ENCODE measurements at regions not wholly inside any gene's neighbourhood (a gene's known extent, or its start where the extent isn't known, plus 50 kb on each side); places are given as distances from the start of the nearest gene placed in this dataset.

DNA sequence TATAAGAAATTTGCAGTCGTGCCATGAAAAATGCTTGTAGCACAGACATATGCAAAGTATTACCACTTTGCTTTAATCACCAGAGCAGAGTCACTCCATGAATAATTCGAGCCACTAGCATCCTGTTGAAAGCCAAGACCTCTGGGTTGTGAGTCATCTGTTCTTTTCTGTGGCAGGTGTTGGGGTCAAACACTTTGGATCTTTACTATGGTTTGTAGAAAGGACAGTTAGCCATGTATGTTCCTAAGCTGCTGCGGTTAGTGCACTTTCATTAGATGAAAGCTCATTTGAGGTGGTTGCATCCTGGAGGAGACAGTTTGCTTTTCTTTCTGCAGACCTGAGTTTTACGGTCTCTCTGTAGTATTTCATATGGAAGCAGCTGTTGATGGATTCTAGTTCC lies 223.7 kb downstream of the DMRT2 start:
- Histone ChIP-seq H3K4me3 (no peak overlapping the region), H3K27ac (no peak overlapping the region), H3K36me3 (no peaks in the 10 kb centered on the region), H3K27me3 (no peaks in the 10 kb centered on the region), H3K9me3 (no peaks in the 10 kb centered on the region), H3K4me1 (no peaks in the 10 kb centered on the region)
- TF ChIP-seq, protein P1, sequence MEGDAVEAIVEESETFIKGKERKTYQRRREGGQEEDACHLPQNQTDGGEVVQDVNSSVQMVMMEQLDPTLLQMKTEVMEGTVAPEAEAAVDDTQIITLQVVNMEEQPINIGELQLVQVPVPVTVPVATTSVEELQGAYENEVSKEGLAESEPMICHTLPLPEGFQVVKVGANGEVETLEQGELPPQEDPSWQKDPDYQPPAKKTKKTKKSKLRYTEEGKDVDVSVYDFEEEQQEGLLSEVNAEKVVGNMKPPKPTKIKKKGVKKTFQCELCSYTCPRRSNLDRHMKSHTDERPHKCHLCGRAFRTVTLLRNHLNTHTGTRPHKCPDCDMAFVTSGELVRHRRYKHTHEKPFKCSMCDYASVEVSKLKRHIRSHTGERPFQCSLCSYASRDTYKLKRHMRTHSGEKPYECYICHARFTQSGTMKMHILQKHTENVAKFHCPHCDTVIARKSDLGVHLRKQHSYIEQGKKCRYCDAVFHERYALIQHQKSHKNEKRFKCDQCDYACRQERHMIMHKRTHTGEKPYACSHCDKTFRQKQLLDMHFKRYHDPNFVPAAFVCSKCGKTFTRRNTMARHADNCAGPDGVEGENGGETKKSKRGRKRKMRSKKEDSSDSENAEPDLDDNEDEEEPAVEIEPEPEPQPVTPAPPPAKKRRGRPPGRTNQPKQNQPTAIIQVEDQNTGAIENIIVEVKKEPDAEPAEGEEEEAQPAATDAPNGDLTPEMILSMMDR (IDR thresholded peaks at IDR 0.05), result no peak
- no peak for ATAC-seq
- intact Hi-C loops (cut with DNase I), result no loop called here
- DNase-seq, result no peak

DNA sequence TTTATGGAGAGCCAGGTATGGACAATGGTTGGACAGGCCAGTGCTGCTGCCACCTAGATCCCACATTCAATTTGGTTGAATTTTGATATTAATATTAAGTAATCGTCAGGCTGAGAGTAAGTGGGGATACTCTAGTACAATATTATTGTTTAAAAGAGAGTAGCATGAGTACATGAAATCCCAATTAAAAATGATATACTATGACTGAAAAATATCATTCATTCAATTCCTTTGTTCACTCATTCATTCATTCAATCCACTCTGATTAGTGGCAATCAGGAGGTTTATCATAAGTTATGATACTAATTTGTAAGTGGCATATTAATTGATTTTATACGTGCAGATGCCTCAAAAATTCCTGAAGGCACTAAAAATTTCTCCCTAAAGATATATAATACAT lies 224.2 kb downstream of the DMRT2 start:
- no peaks in the 10 kb centered on the region for H3K4me1 ChIP-seq
- H3K27ac ChIP-seq, result no peak overlapping the region
- H3K36me3 ChIP-seq, result no peaks in the 10 kb centered on the region
- H3K9me3 ChIP-seq, result no peaks in the 10 kb centered on the region
- intact Hi-C loops (cut with DNase I), result no loop called here
- TF ChIP-seq, protein P1 (IDR thresholded peaks at IDR 0.05), result no peak
- no peak overlapping the region for H3K4me3 ChIP-seq
- DNase-seq (no peak), ATAC-seq (no peak)
- no peaks in the 10 kb centered on the region for H3K27me3 ChIP-seq

DNA sequence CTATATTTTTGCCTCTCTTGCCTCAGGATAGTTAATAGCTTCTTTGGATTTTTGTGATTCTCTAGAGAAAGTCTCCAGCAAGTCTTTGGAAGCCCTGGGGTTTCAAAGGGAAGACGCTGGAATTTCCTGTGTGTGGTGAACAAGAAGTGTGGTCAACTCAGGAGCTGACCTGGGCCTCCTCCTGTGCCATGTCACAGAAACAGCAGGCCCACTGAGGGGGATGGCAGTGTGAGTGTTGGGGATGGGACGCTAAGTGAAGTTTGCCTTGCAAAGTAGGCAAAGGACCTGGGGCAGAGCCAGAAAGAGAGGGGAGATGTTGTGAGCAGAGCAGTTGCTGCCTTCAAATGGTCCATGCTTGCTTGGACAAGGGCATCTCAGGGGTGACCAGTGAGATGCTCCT lies 226.3 kb downstream of the DMRT2 start:
- intact Hi-C loops (cut with DNase I), result no loop called here
- H3K9me3 ChIP-seq, result no peaks in the 10 kb centered on the region
- ATAC-seq (no peak), DNase-seq (no peak)
- H3K36me3 ChIP-seq, result no peaks in the 10 kb centered on the region
- H3K27ac ChIP-seq, result no peak overlapping the region
- no peak overlapping the region for H3K4me3 ChIP-seq
- H3K4me1 ChIP-seq, result no peaks in the 10 kb centered on the region
- TF ChIP-seq, protein P1 (IDR thresholded peaks at IDR 0.05), result no peak
- no peaks in the 10 kb centered on the region for H3K27me3 ChIP-seq

DNA sequence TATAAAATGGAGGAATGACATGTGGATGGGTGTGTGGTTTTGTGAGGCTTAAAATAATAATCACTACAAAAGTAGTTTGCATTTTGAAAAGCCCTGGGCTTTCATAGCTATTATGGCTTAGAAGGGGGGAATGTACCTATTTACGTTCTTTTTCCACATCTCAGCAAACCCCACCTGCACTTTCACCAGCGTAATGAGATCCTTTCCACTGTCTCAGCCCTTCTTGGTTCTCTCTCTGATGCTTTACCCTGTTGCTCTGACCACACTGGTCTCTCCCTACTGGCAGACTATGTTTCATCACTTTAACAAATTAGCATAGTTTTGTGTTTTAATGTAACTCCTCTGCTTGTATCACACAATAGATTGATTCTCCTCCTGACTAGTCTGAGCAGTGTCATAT lies 234.6 kb downstream of the DMRT2 start:
- no peak for ATAC-seq
- H3K36me3 ChIP-seq, result no peaks in the 10 kb centered on the region
- H3K9me3 ChIP-seq, result peaks cover 0 to 11% of the 10 kb centered on the region in 2 donors

DNA sequence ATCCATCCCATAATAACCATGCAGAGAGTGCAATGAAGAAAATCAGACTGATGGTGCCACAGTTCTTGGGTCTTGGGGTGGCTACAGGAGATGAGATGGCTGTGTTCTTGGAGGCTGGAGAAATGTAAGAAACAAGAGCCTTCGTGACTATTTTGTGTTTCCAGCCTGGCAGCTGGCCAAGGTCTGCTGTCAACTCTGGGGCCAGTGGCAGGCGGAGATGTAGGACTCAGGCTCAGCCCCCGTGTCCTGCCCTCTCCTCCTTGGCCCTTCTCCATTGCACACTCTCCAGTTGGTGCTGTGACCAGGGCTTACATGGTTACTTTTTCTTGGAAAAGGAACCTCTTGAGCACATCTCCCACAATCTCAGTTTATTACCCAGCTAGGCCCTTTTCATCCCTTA lies 235.4 kb downstream of the DMRT2 start:
- H3K4me1 ChIP-seq, result no peaks in the 10 kb centered on the region
- no peak overlapping the region for H3K4me3 ChIP-seq
- intact Hi-C loops (cut with DNase I), result no loop called here
- peak in 1 of 4 donors; percentile 3 for DNase-seq
- no peak overlapping the region for H3K27ac ChIP-seq
- ATAC-seq, result no peak
- no peaks in the 10 kb centered on the region for H3K27me3 ChIP-seq
- TF ChIP-seq, protein P1 (IDR thresholded peaks at IDR 0.05), result no peak
- peaks cover 0 to 11% of the 10 kb centered on the region in 2 donors for H3K9me3 ChIP-seq
- H3K36me3 ChIP-seq, result no peaks in the 10 kb centered on the region

More for the DNA sequence above, 234.6 kb downstream of the DMRT2 start:
- DNase-seq, result no peak
- TF ChIP-seq, protein P1 (IDR thresholded peaks at IDR 0.05), result no peak
- no peaks in the 10 kb centered on the region for H3K27me3 ChIP-seq
- no peaks in the 10 kb centered on the region for H3K4me1 ChIP-seq
- H3K27ac ChIP-seq, result no peak overlapping the region
- no peak overlapping the region for H3K4me3 ChIP-seq
- intact Hi-C loops (cut with DNase I), result no loop called here

Measured in left lung (tissue), 4 donors.